Smooth muscle cell (in vitro differentiated cells): ENCODE measurements at regions not wholly inside any gene's neighbourhood (a gene's known extent, or its start where the extent isn't known, plus 50 kb on each side); places are given as distances from the start of the nearest gene placed in this dataset.

ENCODE experiments used
- DNase-seq: peaks from one replicate; lab custom pipeline; 2025; ENCODE audit not compliant: unreplicated experiment; lab: John Stamatoyannopoulos, UW
- H2AFZ ChIP-seq: fragments of 200-600 bp; sonication (generic); 2 replicates; pipeline ENCODE4 v1.6.0; 2016; ENCODE audit warnings: antibody characterized with exemption, low read depth, mild to moderate bottlenecking
- H3F3A ChIP-seq: fragments of 200-600 bp; sonication (generic); 2 replicates; pipeline ENCODE4 v1.6.0; 2017; ENCODE audit warnings: antibody characterized with exemption, low read depth
- H3K27ac ChIP-seq: fragments of 200-600 bp; sonication (generic); 2 replicates; pipeline ENCODE4 v1.5.1; 2016; ENCODE audit warnings: low read depth, mild to moderate bottlenecking
- H3K27me3 ChIP-seq: fragments of 200-600 bp; sonication (generic); 2 replicates; pipeline ENCODE4 v1.6.1; 2016; ENCODE audit warnings: low read depth, mild to moderate bottlenecking
- H3K36me3 ChIP-seq: fragments of 200-600 bp; sonication (generic); 2 replicates; pipeline ENCODE4 v1.5.1; 2016; ENCODE audit warnings: low read depth
- H3K4me1 ChIP-seq: fragments of 200-600 bp; sonication (generic); 2 replicates; pipeline ENCODE4 v1.5.1; 2016; ENCODE audit warnings: low read depth
- H3K4me2 ChIP-seq: fragments of 200-600 bp; sonication (generic); 2 replicates; pipeline ENCODE4 v1.6.0; 2016; ENCODE audit warnings: mild to moderate bottlenecking
- H3K4me3 ChIP-seq: fragments of 200-600 bp; sonication (generic); 2 replicates; pipeline ENCODE4 v1.5.1; 2016; ENCODE audit warnings: mild to moderate bottlenecking
- H3K79me2 ChIP-seq: fragments of 200-600 bp; sonication (generic); 2 replicates; pipeline ENCODE4 v1.6.0; 2016; ENCODE audit warnings: low read depth, mild to moderate bottlenecking
- H3K9ac ChIP-seq: fragments of 200-600 bp; sonication (generic); 2 replicates; pipeline ENCODE4 v1.6.0; 2016; ENCODE audit warnings: low read depth
- H3K9me3 ChIP-seq: fragments of 200-600 bp; sonication (generic); replicated peaks from 2 replicates; pipeline ENCODE4 v1.5.1; 2016; ENCODE audit warnings: low read depth
- H4K20me1 ChIP-seq: fragments of 200-600 bp; sonication (generic); 2 replicates; pipeline ENCODE4 v1.6.0; 2016; ENCODE audit warnings: low read depth
- WGBS: methylation state at CpG from one replicate; pipeline ENCODE4 v1.1.7; 2016; ENCODE audit warnings: low lambda C conversion rate; 5-methylcytosine and 5-hydroxymethylcytosine counted together
- TF ChIP-seq, protein P1 (sequence below): fragments of 200-600 bp; sonication (generic); IDR thresholded peaks from 2 replicates; pipeline ENCODE4 v1.5.1; 2017; ENCODE audit warnings: borderline replicate concordance, mild to moderate bottlenecking, antibody characterized with exemption; ENCODE audit not compliant: insufficient read depth, poor library complexity, severe bottlenecking

DNA sequence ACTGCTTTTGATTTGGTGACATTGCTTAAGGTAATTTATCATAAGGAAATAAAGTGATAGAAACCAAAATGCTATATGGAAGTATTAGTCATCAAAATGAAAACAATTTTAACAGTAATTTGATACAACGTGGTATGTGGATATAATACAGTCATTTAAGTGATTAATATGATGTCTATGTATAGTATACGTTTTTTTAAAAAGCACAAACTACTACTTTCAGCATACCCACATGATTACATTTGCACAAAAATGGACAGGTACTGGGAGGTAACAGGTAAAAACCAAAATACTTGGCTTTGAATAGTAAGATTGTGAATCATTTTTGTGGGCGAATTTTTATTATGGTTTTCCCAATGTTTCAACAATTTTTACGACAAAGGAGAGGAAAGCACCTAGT is 97.6 kb downstream of the OGFRL1 start:
- H3K27me3 ChIP-seq, result no peaks in the 10 kb centered on the region
- H3K36me3 ChIP-seq, result no peaks in the 10 kb centered on the region
- no peak overlapping the region for H2AFZ ChIP-seq
- H3K9ac ChIP-seq, result no peak overlapping the region
- DNase-seq, result no peak
- H3F3A ChIP-seq, result peaks cover 9% of the 10 kb centered on the region
- H3K79me2 ChIP-seq, result no peaks in the 10 kb centered on the region
- no peak overlapping the region for H3K4me2 ChIP-seq
- no peak overlapping the region for H3K4me3 ChIP-seq
- no peaks in the 10 kb centered on the region for H3K9me3 ChIP-seq
- H3K4me1 ChIP-seq, result peaks cover 6% of the 10 kb centered on the region
- H3K27ac ChIP-seq, result no peak overlapping the region
- no peaks in the 10 kb centered on the region for H4K20me1 ChIP-seq
- TF ChIP-seq, protein P1, sequence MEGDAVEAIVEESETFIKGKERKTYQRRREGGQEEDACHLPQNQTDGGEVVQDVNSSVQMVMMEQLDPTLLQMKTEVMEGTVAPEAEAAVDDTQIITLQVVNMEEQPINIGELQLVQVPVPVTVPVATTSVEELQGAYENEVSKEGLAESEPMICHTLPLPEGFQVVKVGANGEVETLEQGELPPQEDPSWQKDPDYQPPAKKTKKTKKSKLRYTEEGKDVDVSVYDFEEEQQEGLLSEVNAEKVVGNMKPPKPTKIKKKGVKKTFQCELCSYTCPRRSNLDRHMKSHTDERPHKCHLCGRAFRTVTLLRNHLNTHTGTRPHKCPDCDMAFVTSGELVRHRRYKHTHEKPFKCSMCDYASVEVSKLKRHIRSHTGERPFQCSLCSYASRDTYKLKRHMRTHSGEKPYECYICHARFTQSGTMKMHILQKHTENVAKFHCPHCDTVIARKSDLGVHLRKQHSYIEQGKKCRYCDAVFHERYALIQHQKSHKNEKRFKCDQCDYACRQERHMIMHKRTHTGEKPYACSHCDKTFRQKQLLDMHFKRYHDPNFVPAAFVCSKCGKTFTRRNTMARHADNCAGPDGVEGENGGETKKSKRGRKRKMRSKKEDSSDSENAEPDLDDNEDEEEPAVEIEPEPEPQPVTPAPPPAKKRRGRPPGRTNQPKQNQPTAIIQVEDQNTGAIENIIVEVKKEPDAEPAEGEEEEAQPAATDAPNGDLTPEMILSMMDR, result no peak
- WGBS, result 92% methylated on average over 4 of the region's 4 CpGs

DNA sequence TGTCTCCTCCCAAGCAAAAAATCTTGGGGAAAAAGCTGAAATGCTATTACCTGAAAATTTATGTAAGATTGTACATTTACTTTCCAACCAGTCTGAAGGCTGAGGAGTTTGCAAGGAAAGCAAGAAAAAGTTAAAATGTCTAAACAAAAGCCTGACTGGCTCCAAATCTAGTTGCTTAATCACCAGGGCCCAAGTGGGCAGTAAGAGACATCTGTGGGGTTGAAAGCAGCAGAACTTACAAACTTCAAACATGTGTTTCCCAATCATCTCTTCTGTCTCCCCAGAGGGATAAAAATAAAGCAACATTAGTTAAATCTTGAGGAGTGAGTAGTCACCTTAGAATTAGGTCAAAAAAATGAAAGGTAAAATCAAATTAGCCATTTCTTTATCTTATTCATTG is 98.6 kb downstream of the OGFRL1 start:
- DNase-seq, result no peak
- no peaks in the 10 kb centered on the region for H3K36me3 ChIP-seq
- no peaks in the 10 kb centered on the region for H3K79me2 ChIP-seq
- H3K9ac ChIP-seq, result no peak overlapping the region
- peaks cover 9% of the 10 kb centered on the region for H3F3A ChIP-seq
- H3K4me3 ChIP-seq, result no peak overlapping the region
- H4K20me1 ChIP-seq, result no peaks in the 10 kb centered on the region
- peaks cover 6% of the 10 kb centered on the region for H3K4me1 ChIP-seq
- H2AFZ ChIP-seq, result no peak overlapping the region
- H3K27me3 ChIP-seq, result no peaks in the 10 kb centered on the region
- peak overlapping the region; percentile 70 for H3K4me2 ChIP-seq
- TF ChIP-seq, protein P1, result no peak
- H3K27ac ChIP-seq, result peak overlapping the region; percentile 3
- no peaks in the 10 kb centered on the region for H3K9me3 ChIP-seq

DNA sequence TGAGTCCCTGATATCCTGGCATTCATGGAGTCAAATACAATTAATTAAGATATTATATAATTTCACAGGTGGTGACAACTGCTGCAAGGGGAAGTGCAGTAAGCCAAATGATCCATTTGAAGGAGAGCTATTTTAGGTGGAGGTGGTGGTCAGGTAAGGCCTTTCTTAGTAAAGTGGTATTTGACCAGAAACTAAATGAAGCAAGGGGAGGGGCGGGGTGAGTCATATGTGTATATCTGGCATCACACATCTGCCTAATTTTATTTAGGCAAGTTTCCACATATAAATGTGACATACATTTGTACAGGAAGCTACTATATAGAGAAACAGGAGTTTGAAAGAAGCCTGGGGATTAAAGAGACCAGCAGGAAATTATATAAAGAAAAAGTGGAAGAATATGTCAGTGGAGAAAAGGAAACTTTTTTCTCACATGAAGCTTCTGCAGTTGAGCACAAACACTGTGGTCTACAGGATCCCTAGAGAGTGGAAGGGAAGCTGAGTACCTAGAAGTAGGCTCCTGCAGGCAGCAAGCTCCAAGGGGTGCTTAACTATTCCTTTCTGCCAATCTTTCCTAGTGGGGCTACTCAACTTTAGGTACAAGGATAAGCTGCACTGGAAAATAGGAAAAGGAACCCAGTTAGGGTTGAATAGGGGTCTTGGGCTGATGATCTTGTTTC is 99.6 kb downstream of the OGFRL1 start:
- Histone ChIP-seq H3K36me3 (no peaks in the 10 kb centered on the region), H3K27ac (peak overlapping the region; percentile 3), H3K27me3 (no peaks in the 10 kb centered on the region), H3K4me2 (peak overlapping the region; percentile 70), H3K9ac (no peak overlapping the region), H3K4me3 (no peak overlapping the region), H3F3A (peaks cover 12% of the 10 kb centered on the region), H2AFZ (no peak overlapping the region), H3K4me1 (peaks cover 14% of the 10 kb centered on the region), H3K9me3 (no peaks in the 10 kb centered on the region), H3K79me2 (no peaks in the 10 kb centered on the region), H4K20me1 (no peaks in the 10 kb centered on the region)
- DNase-seq, result no peak
- TF ChIP-seq, protein P1, result no peak
- 96% methylated on average over 1 of the region's 1 CpG for WGBS
